ENCODE measurements at regions not wholly inside any gene's neighbourhood (a gene's known extent, or its start where the extent isn't known, plus 50 kb on each side); places are given as distances from the start of the nearest gene placed in this dataset.

GRCh38 chr6:23091795-23092194 lies 522.4 kb downstream of the HDGFL1 start:
- no peak overlapping the region for H3K4me3 ChIP-seq (ENCODE audit: low read length)
- TF ChIP-seq CTCF (conservative IDR thresholded peaks at IDR 0.05; ENCODE audit: low read depth, low read length): no peak
- no peak for DNase-seq (ENCODE audit: low read depth)

GRCh38 chr6:23096876-23097275 lies 527.5 kb downstream of the HDGFL1 start:
- DNase-seq (ENCODE audit: low read depth): no peak
- no peak for TF ChIP-seq CTCF (conservative IDR thresholded peaks at IDR 0.05; ENCODE audit: low read depth, low read length)

GRCh38 chr6:23097566-23097965 lies 528.2 kb downstream of the HDGFL1 start:
- TF ChIP-seq CTCF (conservative IDR thresholded peaks at IDR 0.05; ENCODE audit: low read depth, low read length): no peak
- DNase-seq (ENCODE audit: low read depth): no peak
- H3K4me3 ChIP-seq (ENCODE audit: low read length): no peak overlapping the region

More at GRCh38 chr6:23096876-23097275, 527.5 kb downstream of the HDGFL1 start:
- H3K4me3 ChIP-seq (ENCODE audit: low read length): no peak overlapping the region

GRCh38 chr6:23106951-23107350 lies 537.6 kb downstream of the HDGFL1 start:
- TF ChIP-seq CTCF (conservative IDR thresholded peaks at IDR 0.05; ENCODE audit: low read depth, low read length): no peak
- no peak overlapping the region for H3K4me3 ChIP-seq (ENCODE audit: low read length)
- no peak for DNase-seq (ENCODE audit: low read depth)

GRCh38 chr6:23111984-23112383 lies 542.6 kb downstream of the HDGFL1 start:
- DNase-seq (ENCODE audit: low read depth): no peak
- H3K4me3 ChIP-seq (ENCODE audit: low read length): no peak overlapping the region
- no peak for TF ChIP-seq CTCF (conservative IDR thresholded peaks at IDR 0.05; ENCODE audit: low read depth, low read length)

GRCh38 chr6:23114812-23115504 lies 545.6 kb downstream of the HDGFL1 start:
- DNase-seq (ENCODE audit: low read depth): no peak
- TF ChIP-seq CTCF (conservative IDR thresholded peaks at IDR 0.05; ENCODE audit: low read depth, low read length): no peak
- no peak overlapping the region for H3K4me3 ChIP-seq (ENCODE audit: low read length)

- no peak overlapping the region for H3K4me3 ChIP-seq (ENCODE audit: low read length)
- no peak for TF ChIP-seq CTCF (conservative IDR thresholded peaks at IDR 0.05; ENCODE audit: low read depth, low read length)
- DNase-seq (ENCODE audit: low read depth): peak; percentile 17
These were observed 568.2 kb downstream of the HDGFL1 start for GRCh38 chr6:23137611-23138010.
